Activated CD8-positive, alpha-beta T cell treated with anti-CD3 and anti-CD28 coated beads for 36 hours (primary cell): ENCODE measurements at regions not wholly inside any gene's neighbourhood (a gene's known extent, or its start where the extent isn't known, plus 50 kb on each side); places are given as distances from the start of the nearest gene placed in this dataset.

Experiments
- ATAC-seq: fragments of 200-7000 bp; cut with Tn5 transposase; one replicate; pipeline ENCODE4 v1.10.0; 2021; ENCODE audit warnings: mild to moderate bottlenecking, moderate library complexity
- CTCF ChIA-PET: fragments of 350-600 bp; sonication (Branson Sonifier 250); formaldehyde crosslinking; loops from one replicate; lab custom pipeline; 2021; ENCODE audit warnings: antibody characterized with exemption; lab: Charles Lee
- POLR2A ChIA-PET: fragments of 350-600 bp; sonication (Branson Sonifier 250); formaldehyde crosslinking; loops from one replicate; lab custom pipeline; 2021; ENCODE audit warnings: antibody characterized with exemption; lab: Charles Lee
- DNase-seq: peaks from one replicate; pipeline ENCODE4 v3.0.0-alpha.2; 2020
- H3K27ac Mint-ChIP-seq: one replicate; pipeline ENCODE4 v1.8.0; 2021; ENCODE audit warnings: mild to moderate bottlenecking, mixed read lengths
- H3K27me3 Mint-ChIP-seq: one replicate; pipeline ENCODE4 v1.8.0; 2021; ENCODE audit warnings: mixed read lengths
- H3K36me3 Mint-ChIP-seq: one replicate; pipeline ENCODE4 v1.8.0; 2021; ENCODE audit warnings: low read depth, mixed read lengths
- H3K4me1 Mint-ChIP-seq: one replicate; pipeline ENCODE4 v1.8.0; 2021; ENCODE audit warnings: low read depth, mixed read lengths
- H3K4me3 Mint-ChIP-seq: one replicate; pipeline ENCODE4 v1.8.0; 2021; ENCODE audit warnings: mild to moderate bottlenecking, moderate library complexity, mixed read lengths
- H3K9me3 Mint-ChIP-seq: one replicate; pipeline ENCODE4 v1.8.0; 2021; ENCODE audit warnings: mixed read lengths
- CTCF ChIP-seq: fragments of 200-600 bp; IDR thresholded peaks from one replicate; pipeline ENCODE4 v1.8.0; 2022; ENCODE audit warnings: antibody characterized with exemption, mild to moderate bottlenecking
- intact Hi-C: fragments of 100-400 bp; cut with micrococcal nuclease; formaldehyde crosslinking; loops from one replicate; pipeline ENCODE4 v1.10.0; 2022

- H3K4me1 Mint-ChIP-seq, result no peaks in the 10 kb centered on the region
- ATAC-seq (no peak), DNase-seq (no peak)
- no peaks in the 10 kb centered on the region for H3K27me3 Mint-ChIP-seq
- POLR2A ChIA-PET, result no interaction called here
- H3K9me3 Mint-ChIP-seq, result no peaks in the 10 kb centered on the region
- no peak overlapping the region for H3K4me3 Mint-ChIP-seq
- no peaks in the 10 kb centered on the region for H3K36me3 Mint-ChIP-seq
- TF ChIP-seq CTCF, result no peak
- intact Hi-C loops, result no loop called here
- CTCF ChIA-PET, result no interaction called here
- no peak overlapping the region for H3K27ac Mint-ChIP-seq
Observed at GRCh38 chr15:48006031-48006511, 114.7 kb upstream of the SLC24A5 start.

GRCh38 chr15:48010316-48010715, 110.5 kb upstream of the SLC24A5 start:
- POLR2A ChIA-PET, result no interaction called here
- Mint-ChIP-seq H3K9me3 (no peaks in the 10 kb centered on the region), H3K27ac (no peak overlapping the region), H3K4me3 (no peak overlapping the region), H3K4me1 (no peaks in the 10 kb centered on the region), H3K36me3 (no peaks in the 10 kb centered on the region), H3K27me3 (no peaks in the 10 kb centered on the region)
- TF ChIP-seq CTCF, result no peak
- ATAC-seq, result no peak
- intact Hi-C loops, result no loop called here
- CTCF ChIA-PET, result no interaction called here
- no peak for DNase-seq

- DNase-seq, result no peak
- no peak overlapping the region for H3K4me3 Mint-ChIP-seq
- ATAC-seq, result no peak
- TF ChIP-seq CTCF, result no peak
- no peaks in the 10 kb centered on the region for H3K4me1 Mint-ChIP-seq
- H3K27me3 Mint-ChIP-seq, result no peaks in the 10 kb centered on the region
- CTCF ChIA-PET, result no interaction called here
- no peak overlapping the region for H3K27ac Mint-ChIP-seq
- H3K9me3 Mint-ChIP-seq, result no peaks in the 10 kb centered on the region
- H3K36me3 Mint-ChIP-seq, result no peaks in the 10 kb centered on the region
- POLR2A ChIA-PET, result no interaction called here
- intact Hi-C loops, result no loop called here
Observed at GRCh38 chr15:48012191-48012590, 108.6 kb upstream of the SLC24A5 start.

GRCh38 chr15:48016865-48017264, 103.9 kb upstream of the SLC24A5 start:
- intact Hi-C loops, result no loop called here
- DNase-seq, result no peak
- Mint-ChIP-seq H3K4me3 (no peak overlapping the region), H3K36me3 (no peaks in the 10 kb centered on the region), H3K4me1 (no peaks in the 10 kb centered on the region), H3K9me3 (no peaks in the 10 kb centered on the region), H3K27ac (no peak overlapping the region), H3K27me3 (no peaks in the 10 kb centered on the region)
- POLR2A ChIA-PET, result no interaction called here
- TF ChIP-seq CTCF, result no peak
- ATAC-seq, result no peak
- CTCF ChIA-PET, result no interaction called here

- ChIA-PET POLR2A (no interaction called here), CTCF (no interaction called here)
- TF ChIP-seq CTCF, result no peak
- intact Hi-C loops, result no loop called here
- Mint-ChIP-seq H3K9me3 (no peaks in the 10 kb centered on the region), H3K27me3 (no peaks in the 10 kb centered on the region), H3K4me3 (no peak overlapping the region), H3K4me1 (no peaks in the 10 kb centered on the region), H3K36me3 (no peaks in the 10 kb centered on the region), H3K27ac (no peak overlapping the region)
- ATAC-seq (no peak), DNase-seq (no peak)
Observed at GRCh38 chr15:48017747-48018146, 103.0 kb upstream of the SLC24A5 start.
